GM18861 (cell line): ENCODE measurements at regions not wholly inside any gene's neighbourhood (a gene's known extent, or its start where the extent isn't known, plus 50 kb on each side); places are given as distances from the start of the nearest gene placed in this dataset.
A peak's percentile ranks its signal among the peaks of the same experiment; 100 is the strongest.

Experiments
- ATAC-seq: cut with Tn5 transposase; IDR thresholded peaks from one replicate; pipeline ENCODE4 v1.9.1; 2021; ENCODE audit not compliant: unreplicated experiment

DNA sequence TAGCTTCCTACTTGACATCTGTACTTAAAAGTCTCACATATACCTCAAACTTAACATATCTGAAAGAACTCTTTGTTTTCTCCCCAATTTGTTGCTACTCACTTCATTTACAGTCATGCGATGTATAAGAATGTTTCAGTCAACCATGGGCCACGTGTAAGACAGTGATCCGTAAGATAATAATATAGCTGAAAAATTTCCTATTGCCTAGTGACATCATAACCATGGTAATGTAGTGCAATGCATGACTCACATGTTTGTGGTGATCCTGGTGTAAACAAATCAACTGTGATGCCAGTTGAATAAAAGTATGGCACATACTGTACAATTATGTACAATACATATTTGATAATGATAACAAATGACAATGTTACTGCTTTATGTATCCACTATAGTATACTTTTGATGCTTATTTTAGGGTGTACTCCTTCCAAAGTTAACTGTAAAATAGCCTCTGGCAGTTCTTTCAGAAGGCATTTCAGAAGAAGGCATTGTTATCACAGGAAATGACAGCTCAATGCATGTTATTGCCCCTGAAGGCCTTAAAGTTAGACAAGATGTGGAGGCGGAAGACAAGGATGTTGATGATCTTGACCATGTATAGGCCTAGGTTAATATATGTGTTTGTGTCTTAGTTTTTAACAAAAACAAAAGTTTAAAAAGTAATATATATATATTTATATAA is 579.0 kb downstream of the EPHA7 start:
- ATAC-seq = no peak

DNA sequence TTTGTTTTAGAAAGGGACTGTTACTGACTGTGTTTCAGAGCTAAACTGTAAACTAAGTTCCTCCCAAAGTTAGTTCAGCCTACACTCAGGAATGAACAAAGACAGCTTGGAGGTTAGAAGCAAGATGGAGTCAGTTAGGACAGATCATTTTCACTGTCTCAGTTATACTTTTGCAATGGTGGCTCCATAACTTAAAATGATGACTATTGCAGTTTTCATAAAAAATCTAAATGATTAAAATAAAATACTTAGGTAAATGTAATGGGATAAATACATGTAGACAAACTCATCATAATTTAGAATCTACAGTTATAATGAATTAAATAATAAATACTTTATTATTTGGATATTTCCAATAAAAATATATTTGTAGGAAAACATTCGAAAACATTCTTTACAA is 590.6 kb downstream of the EPHA7 start:
- ATAC-seq = no peak

- no peak for ATAC-seq
These were observed 592.3 kb downstream of the EPHA7 start for GRCh38 chr6:92827104-92827503.

GRCh38 chr6:92826633-92827032 is 592.7 kb downstream of the EPHA7 start:
- no peak for ATAC-seq

DNA sequence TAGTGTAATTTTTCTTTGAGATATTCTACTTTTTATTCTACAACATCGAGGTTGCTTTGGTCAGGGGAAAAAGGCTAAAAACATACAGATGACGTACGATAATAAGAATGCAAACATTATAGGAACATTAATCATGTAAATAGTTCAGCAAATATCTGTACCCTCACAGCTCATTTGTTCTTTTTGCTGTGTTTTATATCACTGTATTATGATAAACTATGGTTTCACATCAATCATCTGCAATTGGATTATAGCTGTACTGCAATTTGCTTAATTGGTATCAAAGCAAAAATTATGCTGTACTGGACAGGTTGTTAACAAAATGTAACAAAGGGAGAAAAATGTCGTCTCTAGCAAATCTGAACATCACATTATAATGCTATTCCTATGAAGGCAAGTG is 597.1 kb downstream of the EPHA7 start:
- ATAC-seq = no peak

- no peak for ATAC-seq
These were observed 598.8 kb downstream of the EPHA7 start for GRCh38 chr6:92820601-92821000.

GRCh38 chr6:92810913-92811312 is 608.4 kb downstream of the EPHA7 start:
- peak; percentile 98 for ATAC-seq

- no peak for ATAC-seq
These were observed 613.1 kb downstream of the EPHA7 start for GRCh38 chr6:92806254-92806653.

- no peak for ATAC-seq
These were observed 628.0 kb downstream of the EPHA7 start for GRCh38 chr6:92791403-92791802.

DNA sequence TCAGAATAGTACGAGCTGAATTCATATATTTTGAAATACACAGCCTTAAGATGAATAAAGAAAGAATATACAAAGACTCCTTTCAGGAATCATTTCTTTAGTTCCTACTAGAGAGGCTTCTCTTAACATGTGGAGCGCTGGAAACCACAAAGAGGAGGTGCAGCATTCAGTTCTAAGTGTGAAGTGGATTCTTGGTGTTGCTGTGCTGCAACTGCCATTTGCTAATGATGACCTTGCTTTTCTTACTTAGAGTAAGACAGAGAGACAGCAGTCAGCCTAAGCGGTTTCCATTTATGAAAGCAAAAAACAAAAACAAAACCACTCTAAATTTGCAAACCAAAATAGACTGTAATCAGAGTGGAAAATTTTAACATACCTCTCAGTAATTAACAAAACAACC is 629.0 kb downstream of the EPHA7 start:
- ATAC-seq = no peak

DNA sequence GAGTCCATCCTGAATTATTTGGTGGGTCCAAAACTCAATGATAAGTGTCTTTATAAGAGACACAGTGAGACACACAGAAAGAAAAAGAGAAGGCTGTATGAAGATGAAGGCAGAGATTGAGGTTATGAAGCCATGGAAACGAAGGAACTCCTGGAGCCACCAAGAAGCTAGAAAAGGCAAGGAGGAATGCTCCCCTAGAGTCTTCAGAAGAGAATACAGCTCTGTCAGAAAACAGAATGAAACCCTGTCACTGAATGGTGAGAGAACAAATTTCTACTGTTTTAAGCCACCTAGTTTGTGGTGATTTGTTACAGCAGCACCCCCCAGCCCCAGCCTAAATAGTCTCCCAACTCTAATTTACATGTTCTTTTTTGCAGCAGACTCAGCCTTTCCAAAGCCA is 635.1 kb downstream of the EPHA7 start:
- no peak for ATAC-seq

GRCh38 chr6:92779746-92780145 is 639.6 kb downstream of the EPHA7 start:
- no peak for ATAC-seq

GRCh38 chr6:92777146-92777740 is 642.1 kb downstream of the EPHA7 start:
- peak; percentile 88 for ATAC-seq

GRCh38 chr6:92770540-92770939 is 648.8 kb downstream of the EPHA7 start:
- no peak for ATAC-seq

- ATAC-seq = no peak
These were observed 652.3 kb downstream of the EPHA7 start for GRCh38 chr6:92767101-92767500.

- no peak for ATAC-seq
These were observed 655.7 kb downstream of the EPHA7 start for GRCh38 chr6:92763680-92764079.

DNA sequence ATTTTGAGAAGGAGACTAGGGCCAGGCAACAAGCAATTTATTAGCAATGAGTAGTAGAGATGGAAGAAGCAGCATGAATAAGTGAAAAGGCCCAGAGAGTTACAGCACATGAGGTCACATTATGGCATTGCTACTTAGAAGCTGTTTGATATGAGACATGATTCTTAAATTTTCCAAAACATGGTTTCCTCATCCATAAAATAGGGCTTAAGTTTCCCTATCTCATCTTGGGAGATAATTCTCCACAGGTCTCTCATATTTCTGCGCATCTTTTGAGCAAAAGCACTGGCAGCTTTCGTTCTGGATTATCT is 656.1 kb downstream of the EPHA7 start:
- no peak for ATAC-seq

DNA sequence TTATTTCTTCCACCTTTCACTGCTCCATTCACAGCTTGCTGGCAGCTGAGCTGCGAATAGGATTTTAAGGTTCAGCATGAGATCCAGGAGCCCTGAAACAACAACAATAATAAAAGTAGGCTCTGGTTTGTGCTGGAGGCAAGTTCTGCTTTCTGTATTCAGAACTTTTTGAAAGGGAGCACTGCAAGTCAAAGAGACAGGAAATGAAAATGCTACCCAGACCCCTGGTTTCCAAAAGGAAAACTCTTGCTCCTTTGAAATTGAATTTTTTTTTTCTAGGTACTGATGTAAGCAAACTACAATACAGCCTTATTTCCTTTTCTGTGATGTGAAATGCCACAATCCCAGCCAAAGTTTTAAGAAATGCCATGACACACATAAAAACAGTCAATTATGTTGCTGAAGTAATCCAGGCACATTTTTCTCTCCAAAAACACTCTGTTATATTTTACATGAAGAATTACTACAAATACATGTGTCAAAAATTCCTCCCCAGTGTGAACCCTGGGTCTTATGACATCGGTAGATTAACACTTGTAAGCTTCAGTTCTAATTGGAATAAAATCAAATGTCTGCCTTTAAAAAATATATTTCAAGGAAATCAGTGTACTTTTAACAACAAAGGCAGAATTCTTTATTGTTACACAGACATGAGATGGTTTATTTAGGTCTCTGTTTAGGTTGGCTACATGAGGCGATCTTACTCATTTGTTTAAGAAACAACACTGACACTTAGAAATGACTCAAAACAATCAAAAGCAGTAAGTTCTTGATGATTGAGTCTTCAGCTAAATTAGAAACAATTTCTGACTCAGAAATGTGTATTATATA is 656.7 kb downstream of the EPHA7 start:
- ATAC-seq = no peak

- ATAC-seq = no peak
These were observed 660.2 kb downstream of the EPHA7 start for GRCh38 chr6:92759178-92759577.

- no peak for ATAC-seq
These were observed 661.4 kb downstream of the EPHA7 start for GRCh38 chr6:92757925-92758324.

DNA sequence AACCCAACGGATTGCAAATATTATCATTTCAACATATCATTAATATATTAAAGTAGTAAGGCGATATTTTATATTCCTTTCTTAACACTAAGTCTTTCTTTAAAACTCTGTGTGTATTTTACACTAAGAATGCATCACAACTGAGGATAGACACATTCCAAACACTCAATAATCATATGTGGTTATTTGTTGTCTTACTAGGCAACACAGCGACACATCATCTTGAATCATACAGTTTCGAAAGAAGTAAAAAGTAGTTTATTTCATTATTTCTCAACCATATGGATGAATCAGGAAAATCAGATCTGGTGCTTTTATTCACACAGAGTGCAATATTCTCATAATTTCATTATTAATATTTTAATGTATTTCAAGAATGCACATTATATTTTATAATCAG is 662.4 kb downstream of the EPHA7 start:
- no peak for ATAC-seq

DNA sequence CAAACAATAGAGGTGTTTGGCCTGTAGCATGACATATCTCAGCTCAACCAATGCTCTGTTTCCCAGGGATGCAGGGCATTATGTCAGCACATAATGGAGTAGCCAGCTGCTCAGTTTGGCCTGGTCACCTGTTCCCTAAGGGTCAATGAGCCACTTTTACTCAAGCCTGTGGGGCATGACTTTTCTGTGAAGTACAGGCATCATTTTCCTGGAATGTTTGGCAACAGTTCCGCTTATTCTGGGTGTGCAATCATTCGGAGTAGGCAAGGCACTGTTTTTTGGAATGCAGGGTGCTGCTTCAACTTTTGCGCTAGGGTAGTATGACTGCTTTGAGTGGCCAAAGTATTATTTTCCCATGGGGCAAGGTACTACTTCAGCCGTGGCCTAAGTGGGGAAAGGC is 665.4 kb downstream of the EPHA7 start:
- no peak for ATAC-seq
